HG03521 (cell line): ENCODE measurements at regions not wholly inside any gene's neighbourhood (a gene's known extent, or its start where the extent isn't known, plus 50 kb on each side); places are given as distances from the start of the nearest gene placed in this dataset.
"Not testable (repeated sequence)": the region's sequence is repeated elsewhere in the genome, so short reads cannot be mapped to it uniquely, and the experiment has no call there.

ENCODE experiments used
- ATAC-seq: cut with Tn5 transposase; IDR thresholded peaks from one replicate; pipeline ENCODE4 v1.9.1; 2021; ENCODE audit warnings: mild to moderate bottlenecking, moderate library complexity; ENCODE audit not compliant: unreplicated experiment

DNA sequence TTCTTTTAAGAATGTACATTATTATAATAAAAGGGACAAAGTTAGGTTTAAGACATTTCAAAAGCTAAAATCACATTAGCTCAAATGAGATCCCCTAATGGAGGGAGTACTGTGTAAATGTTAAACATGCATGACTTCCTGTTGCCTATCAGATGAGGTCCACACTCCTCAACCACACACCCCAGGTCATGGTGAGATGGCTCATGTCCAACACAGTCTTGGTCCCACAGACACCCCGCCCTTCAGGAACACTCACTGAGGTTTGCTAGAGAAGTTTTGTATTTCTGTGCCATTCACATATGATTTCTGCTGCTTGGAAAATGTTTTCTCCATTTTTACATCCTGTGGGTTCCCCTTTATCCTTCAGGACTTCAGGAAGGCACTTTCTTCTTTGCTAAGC, 491.0 kb downstream of the SOX11 start:
- ATAC-seq, result no peak

GRCh38 chr2:6184532-6185292, 492.5 kb downstream of the SOX11 start:
- no peak for ATAC-seq

GRCh38 chr2:6186332-6187151, 494.4 kb downstream of the SOX11 start:
- no peak for ATAC-seq

DNA sequence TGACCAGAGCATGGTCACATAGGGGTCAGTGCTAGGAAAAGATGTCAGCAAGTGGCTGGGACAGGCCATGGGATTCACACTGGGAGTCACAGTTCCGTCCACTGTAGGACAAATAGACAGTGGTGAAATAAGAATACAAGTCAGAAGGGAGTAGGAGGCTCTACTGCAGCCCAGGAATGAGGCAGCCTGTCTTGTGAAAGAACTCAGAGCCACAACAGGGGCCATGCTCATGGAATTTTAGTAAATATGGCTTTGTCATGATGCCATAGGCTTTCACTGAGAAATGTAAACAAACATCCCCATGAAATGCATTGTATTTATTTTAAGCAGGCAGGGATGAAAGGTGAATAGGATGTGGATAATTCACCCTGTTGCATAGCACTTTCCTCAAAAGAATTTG, 504.3 kb downstream of the SOX11 start:
- ATAC-seq, result no peak

DNA sequence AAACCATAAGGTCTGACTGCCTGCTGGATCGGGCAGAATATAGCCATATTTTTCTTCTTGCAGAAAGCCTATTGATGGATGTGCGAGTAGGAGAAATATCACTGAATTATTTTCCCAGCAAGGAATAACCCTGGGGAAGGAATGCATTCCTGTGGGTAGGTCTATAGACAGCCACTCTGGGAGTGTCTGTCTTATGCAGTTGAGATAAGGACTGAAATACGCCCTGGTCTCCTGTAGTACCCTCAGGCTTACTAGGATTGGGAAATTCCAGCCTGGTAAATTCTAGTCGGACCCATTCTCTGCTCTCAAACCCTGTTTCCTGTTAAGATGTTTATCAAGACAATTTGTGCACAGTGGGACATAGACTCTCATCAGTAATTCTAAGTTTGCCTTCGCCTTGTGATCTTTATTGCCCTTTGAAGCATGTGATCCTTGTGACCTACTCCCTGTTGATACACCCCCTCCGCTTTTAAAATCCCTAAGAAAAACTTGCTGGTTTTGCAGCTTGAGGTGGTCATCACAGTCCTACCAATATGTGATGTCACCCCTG, 506.3 kb downstream of the SOX11 start:
- ATAC-seq, result not testable (repeated sequence)

DNA sequence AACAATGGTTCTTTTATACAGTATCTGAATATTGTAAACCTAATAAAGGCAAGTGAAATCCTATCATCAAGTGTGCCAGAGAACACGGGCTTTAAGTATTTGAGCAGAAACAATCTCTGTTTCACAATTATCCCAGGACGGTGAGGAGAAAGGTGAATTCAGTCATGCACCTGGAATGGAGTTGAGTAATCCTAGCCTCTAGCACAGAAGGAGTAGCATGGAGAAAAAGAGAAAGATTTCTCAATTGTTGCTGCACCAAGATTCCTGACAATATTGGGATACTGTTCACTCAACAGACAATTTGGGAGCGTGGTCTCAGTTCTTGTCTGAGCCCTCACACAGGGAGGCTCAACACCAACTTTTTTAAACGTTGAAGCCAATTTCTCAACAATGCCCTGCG, 510.6 kb downstream of the SOX11 start:
- no peak for ATAC-seq

- no peak for ATAC-seq
These were observed 511.2 kb downstream of the SOX11 start for GRCh38 chr2:6203291-6203959.

DNA sequence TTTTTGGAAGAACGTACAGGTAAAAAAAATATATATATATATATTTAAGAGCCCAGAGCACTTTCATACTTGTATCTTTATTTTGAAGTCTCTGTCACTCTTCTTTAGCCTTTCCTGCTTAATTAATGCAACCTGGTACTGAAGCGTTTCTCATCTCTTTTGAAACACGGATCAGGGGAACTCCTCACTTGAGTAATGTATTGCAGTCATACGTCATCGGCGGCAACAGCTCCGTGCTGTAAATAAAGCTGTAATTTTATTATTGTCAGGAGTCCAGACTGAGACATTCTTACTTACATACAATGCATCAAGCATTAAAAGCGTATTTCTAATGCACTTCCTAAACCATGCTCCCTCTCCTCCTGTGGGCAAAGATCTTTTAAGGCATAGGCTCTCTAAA, 514.7 kb downstream of the SOX11 start:
- ATAC-seq, result no peak

DNA sequence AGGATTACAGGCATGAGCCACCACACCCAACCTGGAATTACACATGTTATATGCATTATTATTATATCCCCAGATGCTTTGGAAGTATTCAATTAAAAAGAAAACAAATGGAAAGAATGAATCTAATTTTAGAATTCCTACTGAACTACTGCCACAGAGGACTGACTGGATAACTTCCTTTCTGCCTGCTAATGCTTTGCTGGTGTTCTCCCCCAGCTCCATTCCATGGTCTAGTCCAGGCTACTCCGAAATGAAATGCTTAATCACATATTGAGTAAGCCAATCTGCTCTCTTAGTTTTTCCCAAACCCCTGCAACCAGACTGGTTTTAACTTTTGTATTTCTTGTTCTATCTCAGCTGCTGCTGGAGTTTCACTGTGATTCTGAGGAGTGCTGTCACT, 519.1 kb downstream of the SOX11 start:
- ATAC-seq, result no peak

- no peak for ATAC-seq
These were observed 520.3 kb downstream of the SOX11 start for GRCh38 chr2:6212491-6212890.

DNA sequence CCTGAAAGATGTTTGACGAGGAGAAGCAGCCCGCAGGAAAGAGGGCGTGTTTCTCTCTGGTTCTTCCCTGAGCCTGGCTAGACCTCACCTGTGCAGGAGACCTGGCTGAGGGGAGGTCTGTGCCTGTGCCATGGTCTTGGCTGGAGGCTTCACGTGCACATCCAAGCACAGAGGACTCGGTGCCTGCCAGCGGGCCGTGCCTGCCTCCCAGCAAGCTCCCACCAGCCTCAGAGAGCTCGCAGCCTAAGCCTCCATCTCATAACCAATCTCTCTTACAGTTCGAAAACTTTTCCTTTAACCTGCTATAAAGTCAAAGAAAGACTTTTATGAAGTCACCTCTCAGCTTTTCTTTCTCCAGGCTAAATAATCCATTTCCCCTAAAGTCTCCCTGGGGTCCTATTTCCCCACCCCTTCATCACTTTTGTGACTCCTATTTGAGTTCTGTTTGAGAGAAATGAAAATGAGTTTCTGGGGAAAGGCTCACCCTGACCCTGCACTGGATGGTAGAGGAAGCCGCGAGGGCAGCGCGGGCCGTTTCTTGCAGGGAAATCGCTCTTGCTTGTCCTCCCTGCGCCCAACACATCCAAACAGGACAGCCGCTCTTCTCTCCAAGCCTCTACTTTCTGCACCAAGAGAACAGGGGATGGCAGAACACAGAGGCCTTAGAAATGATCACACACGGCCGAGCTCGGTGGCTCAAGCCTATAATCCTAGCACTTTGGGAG, 521.0 kb downstream of the SOX11 start:
- ATAC-seq, result no peak

- ATAC-seq, result no peak
These were observed 522.3 kb downstream of the SOX11 start for GRCh38 chr2:6214471-6214870.

GRCh38 chr2:6215053-6215452, 522.9 kb downstream of the SOX11 start:
- no peak for ATAC-seq

GRCh38 chr2:6216234-6216633, 524.0 kb downstream of the SOX11 start:
- no peak for ATAC-seq

- ATAC-seq, result no peak
These were observed 526.7 kb downstream of the SOX11 start for GRCh38 chr2:6218926-6219325.

GRCh38 chr2:6219906-6220305, 527.7 kb downstream of the SOX11 start:
- no peak for ATAC-seq

GRCh38 chr2:6222296-6222695, 530.1 kb downstream of the SOX11 start:
- ATAC-seq, result no peak

DNA sequence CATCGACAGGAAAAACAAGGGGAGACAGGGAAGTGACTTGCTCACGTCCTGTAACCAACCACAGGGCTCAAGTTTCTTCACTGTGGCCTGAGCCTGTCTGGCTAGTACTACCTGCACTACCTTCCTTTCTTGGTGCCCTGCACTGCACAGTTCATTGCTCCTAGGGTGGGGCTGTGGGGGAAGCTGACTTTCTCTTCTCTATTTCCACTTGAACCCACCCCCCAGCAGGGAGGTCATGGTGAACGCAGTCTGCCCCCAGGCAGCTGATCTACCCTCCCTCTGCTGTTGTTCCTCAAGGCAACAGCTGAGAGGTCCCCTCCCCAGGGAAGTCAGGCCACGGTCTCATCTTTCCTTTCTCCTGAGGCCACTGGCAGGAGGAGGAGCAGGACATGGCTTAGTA, 532.1 kb downstream of the SOX11 start:
- no peak for ATAC-seq

GRCh38 chr2:6228251-6228650, 536.1 kb downstream of the SOX11 start:
- ATAC-seq, result no peak

GRCh38 chr2:6231166-6231565, 539.0 kb downstream of the SOX11 start:
- no peak for ATAC-seq

DNA sequence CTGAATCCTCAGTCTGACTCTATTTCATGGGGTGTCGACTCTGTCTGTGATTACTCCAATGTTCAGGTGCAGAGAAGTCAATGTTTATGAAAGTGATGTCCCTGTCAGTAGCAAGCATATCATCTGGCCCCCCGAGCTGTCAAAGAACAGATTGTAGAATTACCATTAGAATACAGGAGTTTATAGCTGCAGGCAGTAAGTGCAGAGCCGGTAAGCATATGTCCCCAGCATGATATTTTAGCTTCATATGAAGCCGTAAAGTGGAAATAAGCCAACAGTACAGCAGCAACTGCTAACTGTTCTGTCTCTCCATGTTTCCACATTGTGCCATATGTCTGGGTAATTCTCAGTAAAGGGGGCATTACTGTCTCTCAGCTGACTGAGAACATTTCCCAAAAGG, 541.8 kb downstream of the SOX11 start:
- ATAC-seq, result no peak
